Mucosa of descending colon (tissue), 3 donors: ENCODE measurements at regions not wholly inside any gene's neighbourhood (a gene's known extent, or its start where the extent isn't known, plus 50 kb on each side); places are given as distances from the start of the nearest gene placed in this dataset.
"Not testable (repeated sequence)": the region's sequence is repeated elsewhere in the genome, so short reads cannot be mapped to it uniquely, and the experiment has no call there.

Experiments used
- ATAC-seq: fragments of 200-7000 bp; cut with Tn5 transposase; one replicate; pipeline ENCODE4 v1.9.1; 2020; ENCODE audit warnings: mild to moderate bottlenecking, moderate library complexity
- DNase-seq, 3 donors: peaks; one replicate each; pipeline ENCODE4 v3.0.0-alpha.2; 2020
- H3K36me3 ChIP-seq: fragments of 200-600 bp; one replicate; pipeline ENCODE4 v1.8.0; 2021; ENCODE audit warnings: low read depth, mild to moderate bottlenecking
- H3K4me1 ChIP-seq: fragments of 200-600 bp; one replicate; pipeline ENCODE4 v1.8.0; 2021; ENCODE audit warnings: low read depth, mild to moderate bottlenecking
- H3K4me3 ChIP-seq: fragments of 200-600 bp; one replicate; pipeline ENCODE4 v1.8.0; 2021; ENCODE audit warnings: mild to moderate bottlenecking
- H3K9me3 ChIP-seq: fragments of 200-600 bp; one replicate; pipeline ENCODE4 v1.8.0; 2021; ENCODE audit warnings: mild to moderate bottlenecking
- CTCF ChIP-seq: fragments of 200-600 bp; IDR thresholded peaks from one replicate; pipeline ENCODE4 v1.8.0; 2022; ENCODE audit warnings: antibody characterized with exemption, mild to moderate bottlenecking
- intact Hi-C, 2 donors: fragments of 100-400 bp; cut with DNase I in 1 of 2; cut with micrococcal nuclease in 1 of 2; formaldehyde crosslinking; loops; one replicate each; pipeline versions ENCODE4 v1.11.0 to v1.11.1; 2022; cut with DNase I, micrococcal nuclease
- donor health status: DM: no; HTN: no; CAD: no; lungs with moderate emphysema.
- donor health status: DM: no; HTN: no; CAD: no.
- donor health status: DM: no; HTN: yes; CAD: no.

- DNase-seq (no peak), ATAC-seq (no peak)
- Histone ChIP-seq H3K4me1 (no peaks in the 10 kb centered on the region), H3K9me3 (no peaks in the 10 kb centered on the region), H3K4me3 (no peak overlapping the region), H3K36me3 (no peaks in the 10 kb centered on the region)
- intact Hi-C loops = no loop called here
- TF ChIP-seq CTCF = no peak
Observed at GRCh38 chr5:67795781-67796477, 419.6 kb upstream of the PIK3R1 start.

- intact Hi-C loops = no loop called here
- no peaks in the 10 kb centered on the region for H3K36me3 ChIP-seq
- DNase-seq = no peak
- no peaks in the 10 kb centered on the region for H3K4me1 ChIP-seq
- no peak overlapping the region for H3K4me3 ChIP-seq
- ATAC-seq = no peak
- H3K9me3 ChIP-seq = no peaks in the 10 kb centered on the region
- TF ChIP-seq CTCF = no peak
Observed at GRCh38 chr5:67793966-67794365, 421.6 kb upstream of the PIK3R1 start.

GRCh38 chr5:67793418-67793817 lies 422.1 kb upstream of the PIK3R1 start:
- no peak for TF ChIP-seq CTCF
- Histone ChIP-seq H3K36me3 (no peaks in the 10 kb centered on the region), H3K4me1 (no peaks in the 10 kb centered on the region), H3K4me3 (no peak overlapping the region), H3K9me3 (no peaks in the 10 kb centered on the region)
- DNase-seq = no peak
- no peak for ATAC-seq
- intact Hi-C loops = no loop called here

GRCh38 chr5:67792891-67793290 lies 422.7 kb upstream of the PIK3R1 start:
- Histone ChIP-seq H3K4me1 (no peaks in the 10 kb centered on the region), H3K36me3 (no peaks in the 10 kb centered on the region), H3K9me3 (no peaks in the 10 kb centered on the region), H3K4me3 (no peak overlapping the region)
- intact Hi-C loops = no loop called here
- ATAC-seq (no peak), DNase-seq (no peak)
- no peak for TF ChIP-seq CTCF

- no peak for TF ChIP-seq CTCF
- no peaks in the 10 kb centered on the region for H3K4me1 ChIP-seq
- no peak for ATAC-seq
- DNase-seq = no peak
- no peaks in the 10 kb centered on the region for H3K9me3 ChIP-seq
- H3K36me3 ChIP-seq = no peaks in the 10 kb centered on the region
- intact Hi-C loops = no loop called here
- no peak overlapping the region for H3K4me3 ChIP-seq
Observed at GRCh38 chr5:67790390-67790789, 425.2 kb upstream of the PIK3R1 start.

- intact Hi-C loops, H3K36me3 ChIP-seq, H3K4me3 ChIP-seq, H3K4me1 ChIP-seq, H3K9me3 ChIP-seq: not testable (repeated sequence)
- ATAC-seq = peak; percentile 18
- peak; percentile 63 to 65 (median 64) for DNase-seq
Observed at GRCh38 chr5:67779893-67780623, 435.5 kb upstream of the PIK3R1 start.
